LNCAP (cell line): ENCODE measurements at regions not wholly inside any gene's neighbourhood (a gene's known extent, or its start where the extent isn't known, plus 50 kb on each side); places are given as distances from the start of the nearest gene placed in this dataset.

ENCODE experiments used
- TF ChIP-seq, protein P1 (sequence below): fragments of 450-650 bp; IDR thresholded peaks from 2 replicates; pipeline ENCODE4 v1.5.1; 2017; ENCODE audit warnings: mild to moderate bottlenecking

DNA sequence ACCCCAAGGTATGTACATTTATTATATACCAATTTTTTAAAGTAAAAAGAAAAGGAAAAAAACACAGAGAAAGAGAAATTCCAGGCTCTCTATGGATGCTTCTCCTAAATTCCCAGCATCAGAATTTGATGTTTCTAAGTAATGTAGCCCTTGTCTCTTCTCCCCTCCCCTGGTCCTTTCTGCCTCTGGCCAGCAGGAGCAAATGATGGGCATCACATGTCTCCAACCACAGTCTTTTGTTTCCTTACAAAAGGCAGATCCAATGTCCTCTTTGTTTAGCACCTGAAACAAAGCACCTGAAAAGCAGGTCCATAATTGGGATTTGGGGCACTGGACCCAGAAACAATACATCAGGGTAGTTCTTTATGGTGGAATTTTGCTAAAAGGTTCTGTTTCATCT, 50.4 kb upstream of the APC start:
- TF ChIP-seq, protein P1, sequence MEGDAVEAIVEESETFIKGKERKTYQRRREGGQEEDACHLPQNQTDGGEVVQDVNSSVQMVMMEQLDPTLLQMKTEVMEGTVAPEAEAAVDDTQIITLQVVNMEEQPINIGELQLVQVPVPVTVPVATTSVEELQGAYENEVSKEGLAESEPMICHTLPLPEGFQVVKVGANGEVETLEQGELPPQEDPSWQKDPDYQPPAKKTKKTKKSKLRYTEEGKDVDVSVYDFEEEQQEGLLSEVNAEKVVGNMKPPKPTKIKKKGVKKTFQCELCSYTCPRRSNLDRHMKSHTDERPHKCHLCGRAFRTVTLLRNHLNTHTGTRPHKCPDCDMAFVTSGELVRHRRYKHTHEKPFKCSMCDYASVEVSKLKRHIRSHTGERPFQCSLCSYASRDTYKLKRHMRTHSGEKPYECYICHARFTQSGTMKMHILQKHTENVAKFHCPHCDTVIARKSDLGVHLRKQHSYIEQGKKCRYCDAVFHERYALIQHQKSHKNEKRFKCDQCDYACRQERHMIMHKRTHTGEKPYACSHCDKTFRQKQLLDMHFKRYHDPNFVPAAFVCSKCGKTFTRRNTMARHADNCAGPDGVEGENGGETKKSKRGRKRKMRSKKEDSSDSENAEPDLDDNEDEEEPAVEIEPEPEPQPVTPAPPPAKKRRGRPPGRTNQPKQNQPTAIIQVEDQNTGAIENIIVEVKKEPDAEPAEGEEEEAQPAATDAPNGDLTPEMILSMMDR = no peak
